HG03521 (cell line): ENCODE measurements at regions not wholly inside any gene's neighbourhood (a gene's known extent, or its start where the extent isn't known, plus 50 kb on each side); places are given as distances from the start of the nearest gene placed in this dataset.
"Not testable (repeated sequence)": the region's sequence is repeated elsewhere in the genome, so short reads cannot be mapped to it uniquely, and the experiment has no call there.

ENCODE experiments used
- ATAC-seq: cut with Tn5 transposase; IDR thresholded peaks from one replicate; pipeline ENCODE4 v1.9.1; 2021; ENCODE audit warnings: mild to moderate bottlenecking, moderate library complexity; ENCODE audit not compliant: unreplicated experiment

DNA sequence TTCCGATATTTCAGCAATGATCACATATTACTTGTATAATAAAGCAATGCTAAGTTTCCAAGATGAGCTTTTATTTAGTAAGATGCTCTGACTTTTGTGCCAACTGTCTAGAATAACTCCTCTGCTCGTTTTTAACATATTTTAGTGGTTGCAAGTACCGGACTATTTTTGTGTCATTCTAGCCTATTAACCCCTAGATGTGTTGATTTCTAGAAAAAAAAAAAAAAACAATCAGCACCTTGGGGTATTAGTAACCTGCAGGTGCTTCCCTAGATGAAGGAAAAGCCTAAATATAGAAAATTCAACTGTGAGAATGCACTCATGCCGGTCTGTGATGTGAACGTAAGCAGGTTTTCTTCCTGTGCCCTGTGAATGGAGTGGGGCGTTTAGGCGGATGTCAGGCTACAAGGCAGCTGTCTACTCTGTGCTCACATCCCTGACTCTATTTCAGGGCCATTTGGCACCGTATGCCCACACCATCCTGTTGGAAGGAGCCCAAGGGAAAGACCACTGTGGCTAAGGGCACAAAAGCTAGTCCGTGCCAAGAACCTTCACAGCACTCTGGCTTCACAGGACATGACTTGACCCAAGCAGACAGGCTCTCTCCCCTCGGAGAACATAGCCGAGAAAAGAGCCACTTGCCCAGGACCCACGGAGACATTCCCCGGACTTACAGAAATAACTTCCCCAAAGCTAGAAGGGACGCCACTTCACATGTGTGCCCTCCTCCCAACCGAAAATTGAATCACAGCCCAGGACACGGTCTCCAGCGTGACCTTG, 60.9 kb upstream of the AGAP1 start:
- no peak for ATAC-seq

DNA sequence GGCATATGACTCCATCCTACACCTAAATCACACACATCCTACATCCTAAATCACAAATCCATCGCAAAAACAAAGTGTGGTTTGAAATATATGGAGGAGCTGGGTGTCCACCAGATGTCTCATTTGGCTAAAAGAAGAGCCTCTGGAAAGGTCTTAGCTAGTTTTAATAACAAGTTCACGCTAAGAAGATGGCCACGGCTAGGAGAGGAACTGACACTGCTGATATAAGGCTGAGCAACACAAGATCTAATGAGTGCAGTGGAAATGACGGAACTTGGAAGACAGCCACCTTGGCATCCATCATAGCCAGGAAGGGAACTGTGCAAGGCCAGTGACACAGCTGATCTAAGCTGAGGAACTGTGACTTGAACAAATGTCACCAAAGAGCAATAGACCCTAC, 60.0 kb upstream of the AGAP1 start:
- ATAC-seq: no peak

DNA sequence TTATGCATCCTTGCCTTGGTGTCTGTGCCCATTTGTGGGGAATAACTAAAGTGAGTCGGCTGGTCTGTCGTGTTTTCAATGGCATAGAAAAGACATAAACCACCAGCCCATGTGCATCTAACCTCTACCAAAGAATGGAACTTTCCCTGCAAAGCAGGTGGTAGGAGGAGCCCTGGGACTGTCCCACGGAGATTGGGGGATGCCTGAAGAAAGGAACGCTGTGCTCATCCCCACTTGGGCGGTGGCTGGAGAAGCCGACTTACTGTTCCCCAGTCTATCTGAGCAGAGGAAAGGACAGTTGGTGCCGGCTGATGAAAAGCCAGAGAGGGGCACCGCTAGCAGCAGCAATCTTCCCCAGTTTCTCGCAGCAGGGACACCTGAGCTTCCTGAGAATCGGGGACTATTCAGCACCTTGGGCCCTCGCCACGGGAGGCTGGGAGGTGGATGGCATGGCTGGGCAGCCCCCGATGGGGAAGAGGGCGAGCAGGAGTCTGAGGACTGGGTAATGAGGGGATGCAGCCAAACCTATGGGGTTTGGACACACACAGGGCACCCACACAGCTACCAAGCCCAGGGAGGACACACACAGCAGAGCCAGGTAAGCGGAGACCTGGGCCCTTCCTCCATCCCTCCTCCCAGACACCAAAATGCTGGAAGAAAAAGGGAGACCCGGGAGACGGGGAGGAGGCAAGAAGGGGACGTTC, 53.7 kb upstream of the AGAP1 start:
- ATAC-seq: no peak

DNA sequence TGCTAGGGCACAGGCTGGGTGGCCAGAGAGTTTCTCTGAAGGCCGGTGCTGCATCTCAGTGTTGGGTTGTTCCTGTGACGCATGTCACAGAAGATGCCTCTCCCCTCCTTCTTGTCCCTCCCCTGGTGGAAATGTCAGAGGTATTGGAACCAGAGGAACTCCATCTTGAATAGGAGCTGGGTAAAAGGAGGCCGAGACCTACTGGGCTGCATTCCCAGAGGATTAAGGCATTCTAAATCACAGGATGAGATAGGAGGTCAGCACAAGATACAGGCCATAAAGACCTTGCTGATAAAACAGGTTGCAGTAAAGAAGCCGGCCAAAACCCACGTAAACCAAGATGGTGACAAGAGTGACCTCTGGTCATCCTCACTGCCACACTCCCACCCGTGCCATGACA, 50.3 kb upstream of the AGAP1 start:
- ATAC-seq: not testable (repeated sequence)
